PFSK-1 (cell line): ENCODE measurements at regions not wholly inside any gene's neighbourhood (a gene's known extent, or its start where the extent isn't known, plus 50 kb on each side); places are given as distances from the start of the nearest gene placed in this dataset.

Experiments
- FOXP2 ChIP-seq: optimal IDR thresholded peaks from 2 replicates; pipeline ENCODE3; 2011; ENCODE audit warnings: borderline replicate concordance, control low read depth, inconsistent platforms; ENCODE audit not compliant: insufficient read depth; ENCODE audit errors: extremely low read length, extremely low read depth
- POLR2AphosphoS5 ChIP-seq: IDR thresholded peaks from 2 replicates; pipeline ENCODE4 v1.6.1; 2012; ENCODE audit warnings: low read depth, mild to moderate bottlenecking, control low read depth, low read length, moderate library complexity
- REST ChIP-seq, 2 experiments: IDR thresholded peaks; 2 replicates each; pipeline versions ENCODE4 v1.6.1 to v1.8.0; 2011 to 2012; ENCODE audit warnings: low read depth in 2 of 2, low read length in 2 of 2, control low read depth in 1 of 2, inconsistent platforms in 1 of 2, mild to moderate bottlenecking in 1 of 2, moderate library complexity in 1 of 2; ENCODE audit not compliant: insufficient read depth in 1 of 2
- SIN3A ChIP-seq: IDR thresholded peaks from 2 replicates; pipeline ENCODE4 v1.6.1; 2012; ENCODE audit warnings: mild to moderate bottlenecking, low read length, moderate library complexity, borderline replicate concordance; ENCODE audit not compliant: insufficient read depth
- TAF1 ChIP-seq: IDR thresholded peaks from 2 replicates; pipeline ENCODE4 v1.6.1; 2012; ENCODE audit warnings: low read length, control low read depth, borderline replicate concordance; ENCODE audit not compliant: insufficient read depth

GRCh38 chr2:236794176-236794957, 224.7 kb downstream of the ACKR3 start:
- TF ChIP-seq POLR2AphosphoS5 (no peak), SIN3A (no peak), TAF1 (no peak), REST (IDR thresholded peaks at IDR 0.05; ENCODE audit: insufficient read depth in 1 of 2, low read depth in 2 of 2, low read length in 2 of 2) (no peak), FOXP2 (no peak)

- TF ChIP-seq FOXP2 (no peak), REST (IDR thresholded peaks at IDR 0.05; ENCODE audit: insufficient read depth in 1 of 2, low read depth in 2 of 2, low read length in 2 of 2) (no peak), SIN3A (no peak), TAF1 (no peak), POLR2AphosphoS5 (no peak)
Measured at GRCh38 chr2:236795169-236795860, 225.7 kb downstream of the ACKR3 start.

GRCh38 chr2:236795861-236796219, 226.2 kb downstream of the ACKR3 start:
- TF ChIP-seq REST (IDR thresholded peaks at IDR 0.05; ENCODE audit: insufficient read depth in 1 of 2, low read depth in 2 of 2, low read length in 2 of 2) (no peak), FOXP2 (no peak), POLR2AphosphoS5 (no peak), TAF1 (no peak), SIN3A (no peak)

GRCh38 chr2:236796236-236796635, 226.6 kb downstream of the ACKR3 start:
- TF ChIP-seq REST (IDR thresholded peaks at IDR 0.05; ENCODE audit: insufficient read depth in 1 of 2, low read depth in 2 of 2, low read length in 2 of 2) (no peak), SIN3A (no peak), FOXP2 (no peak), TAF1 (no peak), POLR2AphosphoS5 (no peak)
